GM23248 (cell line): ENCODE measurements at regions not wholly inside any gene's neighbourhood (a gene's known extent, or its start where the extent isn't known, plus 50 kb on each side); places are given as distances from the start of the nearest gene placed in this dataset.

Experiments
- DNase-seq: peaks from one replicate; pipeline ENCODE4 v3.0.0-alpha.2; 2015
- H2AFZ ChIP-seq: fragments of 200-600 bp; sonication (generic); 2 replicates; pipeline ENCODE4 v1.6.1; 2016; ENCODE audit warnings: antibody characterized with exemption
- H3F3A ChIP-seq: fragments of 200-600 bp; sonication (generic); 2 replicates; pipeline ENCODE4 v1.6.1; 2016; ENCODE audit warnings: mild to moderate bottlenecking, antibody characterized with exemption, mixed run types; ENCODE audit not compliant: insufficient read depth
- H3K27ac ChIP-seq: fragments of 200-600 bp; sonication (generic); 2 replicates; pipeline ENCODE4 v1.5.1; 2016; ENCODE audit warnings: mild to moderate bottlenecking
- H3K27me3 ChIP-seq: fragments of 200-600 bp; sonication (generic); replicated peaks from 2 replicates; pipeline ENCODE4 v1.6.1; 2016; ENCODE audit warnings: mild to moderate bottlenecking; ENCODE audit not compliant: insufficient read depth
- H3K36me3 ChIP-seq: fragments of 200-600 bp; sonication (generic); 2 replicates; pipeline ENCODE4 v1.6.1; 2016; ENCODE audit warnings: low read depth, mild to moderate bottlenecking
- H3K4me1 ChIP-seq: fragments of 200-600 bp; sonication (generic); 2 replicates; pipeline ENCODE4 v1.6.1; 2016; ENCODE audit warnings: mild to moderate bottlenecking; ENCODE audit not compliant: insufficient read depth
- H3K4me2 ChIP-seq: fragments of 200-600 bp; sonication (generic); one replicate; pipeline ENCODE4 v1.6.1; 2016; ENCODE audit warnings: mild to moderate bottlenecking; ENCODE audit not compliant: unreplicated experiment
- H3K4me3 ChIP-seq: fragments of 200-600 bp; sonication (generic); 2 replicates; pipeline ENCODE4 v1.5.1; 2016; ENCODE audit warnings: mild to moderate bottlenecking
- H3K79me2 ChIP-seq: fragments of 200-600 bp; sonication (generic); 2 replicates; pipeline ENCODE4 v1.6.1; 2016; ENCODE audit warnings: mild to moderate bottlenecking; ENCODE audit not compliant: insufficient read depth
- H3K9ac ChIP-seq: fragments of 200-600 bp; sonication (generic); 2 replicates; pipeline ENCODE4 v1.6.1; 2016; ENCODE audit warnings: mild to moderate bottlenecking
- H3K9me2 ChIP-seq: fragments of 200-600 bp; sonication (generic); 2 replicates; pipeline ENCODE4 v1.6.1; 2016; ENCODE audit warnings: mixed run types, mild to moderate bottlenecking, moderate library complexity; ENCODE audit not compliant: insufficient read depth
- H3K9me3 ChIP-seq: fragments of 200-600 bp; sonication (generic); one replicate; pipeline ENCODE4 v1.6.1; 2017; ENCODE audit warnings: low read depth
- H4K20me1 ChIP-seq: fragments of 200-600 bp; sonication (generic); 2 replicates; pipeline ENCODE4 v1.6.0; 2016; ENCODE audit not compliant: insufficient read depth
- EZH2 ChIP-seq: fragments of 200-600 bp; sonication (generic); IDR thresholded peaks from 2 replicates; pipeline ENCODE4 v1.6.1; 2018; ENCODE audit warnings: antibody characterized with exemption, mild to moderate bottlenecking; ENCODE audit not compliant: insufficient read depth, poor library complexity, severe bottlenecking
- EZH2phosphoT487 ChIP-seq: fragments of 200-600 bp; sonication (generic); IDR thresholded peaks from 2 replicates; pipeline ENCODE4 v1.6.1; 2018; ENCODE audit warnings: antibody characterized with exemption, moderate library complexity, mild to moderate bottlenecking, low read depth; ENCODE audit not compliant: insufficient read depth
- WGBS, 2 experiments: methylation state at CpG; one replicate each; pipeline ENCODE4 v1.1.6; 2015 to 2017; ENCODE audit warnings: low lambda C conversion rate in 2 of 2, low coverage in 1 of 2; ENCODE audit errors: missing lambda C conversion rate in 2 of 2; 5-methylcytosine and 5-hydroxymethylcytosine counted together
- in situ Hi-C: fragments of 300-500 bp; cut with MboI; formaldehyde crosslinking; loops from 2 replicates; pipeline ENCODE4 v1.15.0; 2020

DNA sequence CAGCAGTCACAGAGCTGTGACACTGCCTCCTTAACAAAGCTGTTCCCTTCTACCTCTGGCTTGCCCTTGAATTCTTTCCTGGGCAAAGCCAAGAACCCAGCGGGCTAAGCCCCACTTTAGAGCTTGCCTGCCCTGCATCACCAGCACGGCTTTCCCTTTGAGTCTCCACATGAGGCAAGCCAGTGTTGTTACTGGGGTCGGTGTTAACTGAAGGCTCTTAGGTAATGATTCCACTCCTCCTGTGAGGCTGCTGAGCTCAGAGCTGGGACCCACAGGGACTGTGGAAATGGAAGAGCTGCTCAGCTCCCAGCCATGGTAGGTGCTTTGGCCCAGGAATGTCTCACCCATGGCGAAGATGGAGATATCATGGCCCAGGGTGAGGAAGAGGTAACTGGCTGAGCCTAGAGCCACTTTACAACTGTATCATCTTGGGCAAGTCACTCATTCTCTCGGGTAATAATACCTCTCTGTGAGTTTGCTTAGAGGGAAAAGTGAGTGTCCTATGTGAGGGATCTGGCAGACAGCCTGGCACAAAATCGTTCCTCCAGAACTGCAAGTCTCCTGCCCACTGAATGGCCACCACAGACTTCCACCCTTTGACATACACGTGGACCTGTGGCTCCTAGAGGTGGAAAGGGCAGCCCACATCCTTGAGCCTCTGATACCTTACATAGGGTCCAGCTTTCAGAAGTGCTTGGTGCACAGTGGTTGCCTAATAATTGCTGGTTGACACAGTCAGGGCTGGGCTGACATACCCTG, 654.1 kb downstream of the PTPRU start:
- WGBS, 2 experiments, result 20 to 24% methylated on average over 7 of the region's 7 CpGs
- TF ChIP-seq EZH2phosphoT487 (no peak), EZH2 (no peak)
- Histone ChIP-seq H3K9me3 (no peaks in the 10 kb centered on the region), H3K4me1 (no peaks in the 10 kb centered on the region), H4K20me1 (no peaks in the 10 kb centered on the region), H3K9ac (no peak overlapping the region), H3K36me3 (no peaks in the 10 kb centered on the region), H3K9me2 (no peaks in the 10 kb centered on the region), H3K79me2 (no peaks in the 10 kb centered on the region), H3K27ac (no peak overlapping the region), H3F3A (no peaks in the 10 kb centered on the region), H3K4me3 (no peak overlapping the region), H3K4me2 (no peak overlapping the region), H2AFZ (no peak overlapping the region), H3K27me3 (no peaks in the 10 kb centered on the region)
- in situ Hi-C loops, result no loop called here
- no peak for DNase-seq

DNA sequence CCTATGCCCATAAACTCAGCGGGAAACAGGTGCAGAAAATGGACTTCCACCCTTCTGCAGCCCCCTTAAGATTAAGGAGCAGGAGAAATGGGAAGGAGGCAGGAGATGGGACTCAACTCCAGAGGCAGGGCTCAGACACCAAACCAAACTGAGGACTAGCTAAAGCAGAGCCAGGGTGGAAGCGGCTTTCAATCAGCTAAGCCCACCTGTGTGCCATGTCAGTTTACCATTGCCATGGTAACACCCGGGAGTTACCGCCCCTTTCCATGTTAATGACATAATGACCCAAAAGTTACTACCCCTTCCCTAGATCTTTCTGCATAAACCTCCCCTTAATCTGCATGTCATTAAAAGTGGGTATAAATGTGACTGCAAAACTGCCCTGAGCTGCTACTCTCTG, 653.5 kb downstream of the PTPRU start:
- H4K20me1 ChIP-seq, result no peaks in the 10 kb centered on the region
- no peaks in the 10 kb centered on the region for H3K9me3 ChIP-seq
- H3F3A ChIP-seq, result no peaks in the 10 kb centered on the region
- TF ChIP-seq EZH2, result no peak
- no peak for TF ChIP-seq EZH2phosphoT487
- no peaks in the 10 kb centered on the region for H3K36me3 ChIP-seq
- 51 to 57% methylated on average over 4 of the region's 4 CpGs for WGBS, 2 experiments
- H3K27ac ChIP-seq, result no peak overlapping the region
- H3K9ac ChIP-seq, result no peak overlapping the region
- H2AFZ ChIP-seq, result no peak overlapping the region
- H3K4me3 ChIP-seq, result no peak overlapping the region
- no peaks in the 10 kb centered on the region for H3K79me2 ChIP-seq
- no peaks in the 10 kb centered on the region for H3K9me2 ChIP-seq
- no peaks in the 10 kb centered on the region for H3K27me3 ChIP-seq
- no peak overlapping the region for H3K4me2 ChIP-seq
- in situ Hi-C loops, result no loop called here
- DNase-seq, result no peak
- H3K4me1 ChIP-seq, result no peaks in the 10 kb centered on the region

DNA sequence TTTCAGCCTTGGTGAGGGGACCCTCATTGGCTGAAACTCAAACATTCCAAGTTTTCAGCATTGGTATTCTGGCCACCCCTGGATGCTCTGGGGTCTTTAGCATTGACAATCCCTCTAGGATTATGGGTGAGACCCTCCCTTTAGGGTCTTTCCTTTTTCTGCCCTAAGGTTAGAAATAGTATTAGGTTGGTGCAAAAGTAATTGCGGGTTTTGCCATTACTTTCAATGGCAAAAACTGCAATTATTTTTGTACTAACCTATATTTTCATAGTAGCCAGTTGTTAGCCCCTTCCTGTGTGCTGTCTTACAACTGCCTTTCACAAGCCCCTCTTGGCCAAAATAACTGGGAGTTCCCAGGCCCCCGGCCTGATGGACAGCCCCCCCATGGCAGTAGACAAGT, 648.4 kb downstream of the PTPRU start:
- TF ChIP-seq EZH2phosphoT487, result no peak
- no peak for TF ChIP-seq EZH2
- Histone ChIP-seq H3F3A (no peaks in the 10 kb centered on the region), H3K36me3 (no peaks in the 10 kb centered on the region), H3K79me2 (no peaks in the 10 kb centered on the region), H3K9ac (no peak overlapping the region), H3K27me3 (no peaks in the 10 kb centered on the region), H3K4me2 (no peak overlapping the region), H3K4me1 (no peaks in the 10 kb centered on the region), H2AFZ (no peak overlapping the region), H3K27ac (no peak overlapping the region), H3K9me3 (no peaks in the 10 kb centered on the region), H4K20me1 (no peaks in the 10 kb centered on the region), H3K9me2 (no peaks in the 10 kb centered on the region), H3K4me3 (no peak overlapping the region)
- DNase-seq, result no peak
- in situ Hi-C loops, result no loop called here
- WGBS, 2 experiments, result 38 to 47% methylated on average over 2 of the region's 2 CpGs

DNA sequence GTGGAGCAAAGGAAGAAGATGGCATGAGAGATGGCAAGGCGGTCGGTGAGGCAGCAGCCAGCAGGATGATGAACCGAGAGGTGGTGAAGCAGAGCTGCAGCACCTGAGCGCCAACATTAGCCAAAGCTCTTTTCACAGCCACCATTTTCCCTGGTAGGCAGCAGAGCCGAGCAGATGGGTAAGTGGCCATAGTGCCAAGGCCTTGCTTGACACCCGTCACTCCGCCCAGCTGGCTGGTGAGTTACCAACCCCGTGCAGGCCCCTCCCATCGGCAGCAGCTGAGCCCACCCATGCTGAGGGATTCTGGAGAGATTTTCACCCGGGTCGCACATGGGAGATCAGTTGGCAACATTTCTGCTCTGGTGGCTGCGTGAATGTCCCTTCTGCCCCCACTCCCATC, 647.7 kb downstream of the PTPRU start:
- Histone ChIP-seq H3K36me3 (no peaks in the 10 kb centered on the region), H3K4me3 (no peak overlapping the region), H3K27ac (no peak overlapping the region), H3F3A (no peaks in the 10 kb centered on the region), H3K9ac (no peak overlapping the region), H3K79me2 (no peaks in the 10 kb centered on the region), H4K20me1 (no peaks in the 10 kb centered on the region), H3K4me1 (no peaks in the 10 kb centered on the region), H3K4me2 (no peak overlapping the region), H2AFZ (no peak overlapping the region), H3K9me2 (no peaks in the 10 kb centered on the region), H3K9me3 (no peaks in the 10 kb centered on the region), H3K27me3 (no peaks in the 10 kb centered on the region)
- DNase-seq, result no peak
- TF ChIP-seq EZH2phosphoT487, result no peak
- TF ChIP-seq EZH2, result no peak
- 43 to 46% methylated on average over 12 of the region's 12 CpGs for WGBS, 2 experiments
- in situ Hi-C loops, result no loop called here
